ENCODE measurements at regions not wholly inside any gene's neighbourhood (a gene's known extent, or its start where the extent isn't known, plus 50 kb on each side); places are given as distances from the start of the nearest gene placed in this dataset.

DNA sequence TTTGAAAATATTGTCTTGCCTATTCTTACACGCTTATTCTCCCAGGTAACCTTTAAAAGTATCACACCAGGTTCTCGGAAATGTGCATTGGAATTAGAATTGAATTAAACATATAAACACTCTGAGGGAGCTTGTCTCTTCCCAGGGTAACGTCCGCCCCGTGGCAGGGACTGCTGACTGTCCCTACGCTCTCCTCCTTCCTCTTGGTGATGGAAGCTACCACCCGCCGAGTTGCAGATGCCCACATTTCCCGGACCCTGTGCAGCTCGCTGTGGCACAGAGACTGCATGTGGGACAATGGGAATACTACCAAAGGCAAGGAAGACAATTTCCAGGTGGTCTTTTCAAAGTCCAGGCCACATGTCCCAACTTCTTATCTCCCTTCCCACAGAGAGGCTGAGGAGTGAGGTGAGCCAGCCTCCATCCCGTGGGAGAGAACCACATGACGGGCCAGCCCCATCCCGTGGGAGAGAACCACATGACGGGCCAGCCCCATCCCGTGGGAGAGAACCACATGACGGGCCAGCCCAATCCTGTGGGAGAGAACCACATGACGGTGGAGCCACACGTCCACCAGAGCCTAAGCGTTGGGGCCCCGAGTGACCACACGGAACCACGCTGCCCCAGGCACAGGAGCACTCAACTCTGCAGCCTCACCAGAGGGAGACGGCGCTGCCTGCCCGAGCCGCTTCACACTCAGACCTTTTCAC is 249.4 kb upstream of the IRX1 start:
- BruUV-seq (replicated peaks) = no TSS peak
- H3K27me3 ChIP-seq (ENCODE audit: control insufficient read depth, insufficient read depth, low read length) = no peaks in the 10 kb centered on the region
- H3K27ac ChIP-seq (ENCODE audit: low read length) = no peak overlapping the region
- CTCF ChIA-PET = no interaction called here
- POLR2A ChIA-PET = no interaction called here
- in situ Hi-C loops (cut with HindIII; ENCODE audit: low pct_unique_long_range_greater_than_20kb, low sequenced_read_pairs) (no loop called here), intact Hi-C loops (cut with micrococcal nuclease; ENCODE audit: unreplicated experiment) (no loop called here)
- no peak overlapping the region for H3K4me3 ChIP-seq (ENCODE audit: low read depth in 2 of 2, low read length in 2 of 2)
- H3K36me3 ChIP-seq (ENCODE audit: control insufficient read depth, insufficient read depth, low read length) = no peaks in the 10 kb centered on the region
- DNase-seq (ENCODE audit: low read depth, low spot score) (no peak), ATAC-seq (no peak)
- H3K4me1 ChIP-seq (ENCODE audit: control insufficient read depth, insufficient read depth, low read length) = no peaks in the 10 kb centered on the region
- no peaks in the 10 kb centered on the region for H3K9me3 ChIP-seq (ENCODE audit: control insufficient read depth, insufficient read depth, low read depth, low read length)
- TF ChIP-seq SIN3A (IDR thresholded peaks at IDR 0.05; ENCODE audit: borderline replicate concordance, insufficient read depth, low read depth, low read length) (no peak), TCF7L2 (IDR thresholded peaks at IDR 0.05; ENCODE audit: low read depth, low read length) (no peak), CTCF (IDR thresholded peaks at IDR 0.05) (no peak), POLR2AphosphoS5 (IDR thresholded peaks at IDR 0.05; ENCODE audit: low read depth, low read length) (no peak)
- TF ChIP-seq, protein P1, sequence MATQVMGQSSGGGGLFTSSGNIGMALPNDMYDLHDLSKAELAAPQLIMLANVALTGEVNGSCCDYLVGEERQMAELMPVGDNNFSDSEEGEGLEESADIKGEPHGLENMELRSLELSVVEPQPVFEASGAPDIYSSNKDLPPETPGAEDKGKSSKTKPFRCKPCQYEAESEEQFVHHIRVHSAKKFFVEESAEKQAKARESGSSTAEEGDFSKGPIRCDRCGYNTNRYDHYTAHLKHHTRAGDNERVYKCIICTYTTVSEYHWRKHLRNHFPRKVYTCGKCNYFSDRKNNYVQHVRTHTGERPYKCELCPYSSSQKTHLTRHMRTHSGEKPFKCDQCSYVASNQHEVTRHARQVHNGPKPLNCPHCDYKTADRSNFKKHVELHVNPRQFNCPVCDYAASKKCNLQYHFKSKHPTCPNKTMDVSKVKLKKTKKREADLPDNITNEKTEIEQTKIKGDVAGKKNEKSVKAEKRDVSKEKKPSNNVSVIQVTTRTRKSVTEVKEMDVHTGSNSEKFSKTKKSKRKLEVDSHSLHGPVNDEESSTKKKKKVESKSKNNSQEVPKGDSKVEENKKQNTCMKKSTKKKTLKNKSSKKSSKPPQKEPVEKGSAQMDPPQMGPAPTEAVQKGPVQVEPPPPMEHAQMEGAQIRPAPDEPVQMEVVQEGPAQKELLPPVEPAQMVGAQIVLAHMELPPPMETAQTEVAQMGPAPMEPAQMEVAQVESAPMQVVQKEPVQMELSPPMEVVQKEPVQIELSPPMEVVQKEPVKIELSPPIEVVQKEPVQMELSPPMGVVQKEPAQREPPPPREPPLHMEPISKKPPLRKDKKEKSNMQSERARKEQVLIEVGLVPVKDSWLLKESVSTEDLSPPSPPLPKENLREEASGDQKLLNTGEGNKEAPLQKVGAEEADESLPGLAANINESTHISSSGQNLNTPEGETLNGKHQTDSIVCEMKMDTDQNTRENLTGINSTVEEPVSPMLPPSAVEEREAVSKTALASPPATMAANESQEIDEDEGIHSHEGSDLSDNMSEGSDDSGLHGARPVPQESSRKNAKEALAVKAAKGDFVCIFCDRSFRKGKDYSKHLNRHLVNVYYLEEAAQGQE (IDR thresholded peaks at IDR 0.05; ENCODE audit: insufficient read depth in 1 of 2, low read depth in 2 of 2, low read length in 1 of 2) = no peak

- no peak overlapping the region for H3K4me3 ChIP-seq (ENCODE audit: low read depth in 2 of 2, low read length in 2 of 2)
- intact Hi-C loops (cut with micrococcal nuclease; ENCODE audit: unreplicated experiment) = no loop called here
- TF ChIP-seq CTCF (IDR thresholded peaks at IDR 0.05) = no peak
- no peak for TF ChIP-seq POLR2AphosphoS5 (IDR thresholded peaks at IDR 0.05; ENCODE audit: low read depth, low read length)
- no peak for TF ChIP-seq SIN3A (IDR thresholded peaks at IDR 0.05; ENCODE audit: borderline replicate concordance, insufficient read depth, low read depth, low read length)
- TF ChIP-seq TCF7L2 (IDR thresholded peaks at IDR 0.05; ENCODE audit: low read depth, low read length) = no peak
- TF ChIP-seq, protein P1 (IDR thresholded peaks at IDR 0.05; ENCODE audit: insufficient read depth in 1 of 2, low read depth in 2 of 2, low read length in 1 of 2) = no peak
- no TSS peak for BruUV-seq (replicated peaks)
- H3K4me1 ChIP-seq (ENCODE audit: control insufficient read depth, insufficient read depth, low read length) = no peaks in the 10 kb centered on the region
- CTCF ChIA-PET = no interaction called here
- DNase-seq (ENCODE audit: low read depth, low spot score) (no peak), ATAC-seq (no peak)
- H3K27me3 ChIP-seq (ENCODE audit: control insufficient read depth, insufficient read depth, low read length) = no peaks in the 10 kb centered on the region
- no peak overlapping the region for H3K27ac ChIP-seq (ENCODE audit: low read length)
- in situ Hi-C loops (cut with HindIII; ENCODE audit: low pct_unique_long_range_greater_than_20kb, low sequenced_read_pairs) = no loop called here
- H3K9me3 ChIP-seq (ENCODE audit: control insufficient read depth, insufficient read depth, low read depth, low read length) = no peaks in the 10 kb centered on the region
- no peaks in the 10 kb centered on the region for H3K36me3 ChIP-seq (ENCODE audit: control insufficient read depth, insufficient read depth, low read length)
- POLR2A ChIA-PET = no interaction called here
These were observed 250.4 kb upstream of the IRX1 start for GRCh38 chr5:3345195-3345594.

All from Panc1 (cell line).